GM19025 (cell line): ENCODE measurements at regions not wholly inside any gene's neighbourhood (a gene's known extent, or its start where the extent isn't known, plus 50 kb on each side); places are given as distances from the start of the nearest gene placed in this dataset.
A peak's percentile ranks its signal among the peaks of the same experiment; 100 is the strongest.
"Not testable (repeated sequence)": the region's sequence is repeated elsewhere in the genome, so short reads cannot be mapped to it uniquely, and the experiment has no call there.

ENCODE experiments used
- ATAC-seq: cut with Tn5 transposase; IDR thresholded peaks from one replicate; pipeline ENCODE4 v1.9.1; 2021; ENCODE audit warnings: mild to moderate bottlenecking, low read depth, moderate library complexity; ENCODE audit not compliant: unreplicated experiment

- ATAC-seq = no peak
Measured at GRCh38 chr4:83213640-83214039, 71.0 kb downstream of the COQ2 start.

DNA sequence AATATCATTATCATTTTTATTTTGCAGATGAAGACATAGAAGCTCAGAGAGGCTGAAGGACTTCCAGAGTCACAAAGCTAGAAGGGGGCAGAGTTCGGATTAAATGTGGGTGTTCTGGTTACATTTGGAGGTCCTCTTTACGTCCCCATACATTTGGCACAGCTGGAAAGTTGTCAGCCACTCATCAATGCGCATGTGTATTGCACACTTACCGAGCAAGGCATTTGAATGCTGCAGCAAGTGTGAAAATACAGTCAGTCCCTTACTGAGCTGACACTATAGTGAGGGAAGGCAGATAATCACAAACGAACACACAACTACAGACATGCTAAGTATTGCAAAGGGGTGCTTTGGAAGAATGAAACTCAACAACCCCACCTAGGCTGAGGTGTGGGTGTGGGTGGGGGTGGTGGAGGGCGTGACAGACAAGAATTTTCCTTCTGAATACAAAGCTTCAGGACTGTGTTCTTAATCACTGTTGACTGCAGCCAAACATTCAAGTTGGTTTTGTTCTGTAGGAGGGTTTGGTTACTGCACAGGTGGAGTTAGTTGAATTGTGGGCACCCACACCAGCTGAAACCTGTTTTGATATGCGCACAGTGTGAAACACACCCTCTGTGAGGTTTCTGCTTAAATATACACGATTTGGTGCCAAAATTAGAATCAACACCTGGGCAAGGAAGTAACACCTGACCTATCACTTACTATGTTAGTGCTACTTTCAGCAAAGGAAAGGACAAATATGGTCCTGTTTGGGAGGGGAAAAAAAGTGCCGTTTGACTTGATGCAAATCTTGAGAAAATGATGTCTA lies 72.4 kb downstream of the COQ2 start:
- peak; percentile 76 for ATAC-seq

- no peak for ATAC-seq
Measured at GRCh38 chr4:83209419-83209818, 75.2 kb downstream of the COQ2 start.

GRCh38 chr4:83208371-83209365 lies 75.9 kb downstream of the COQ2 start:
- ATAC-seq = no peak

DNA sequence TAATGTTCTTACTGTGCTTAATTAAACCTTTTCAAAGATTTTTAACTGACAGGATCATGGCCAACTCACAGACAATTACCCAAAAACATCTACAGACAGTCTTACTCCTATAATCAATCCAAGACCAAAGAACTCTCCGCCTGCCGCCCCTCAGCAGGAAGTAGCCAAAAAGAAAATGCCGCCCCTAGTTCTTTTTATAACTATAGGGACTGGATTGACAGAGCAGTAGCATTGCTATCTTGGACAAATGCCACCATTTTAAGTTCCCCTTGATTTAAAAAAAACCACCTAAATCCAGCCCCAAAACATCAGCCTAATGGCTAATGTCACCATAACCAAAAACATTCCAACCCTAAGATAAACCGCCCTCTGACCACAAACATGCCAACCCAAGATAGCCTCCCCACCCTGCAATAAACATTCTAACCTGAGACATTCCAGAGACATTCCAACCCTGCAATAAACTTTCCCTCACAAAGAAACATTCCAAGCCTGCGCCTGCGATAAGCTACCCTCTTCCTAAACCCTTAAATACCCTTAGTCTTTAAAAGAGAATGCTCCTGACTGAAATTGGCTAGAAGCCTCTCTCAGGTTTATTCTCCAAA lies 77.0 kb downstream of the COQ2 start:
- no peak for ATAC-seq

DNA sequence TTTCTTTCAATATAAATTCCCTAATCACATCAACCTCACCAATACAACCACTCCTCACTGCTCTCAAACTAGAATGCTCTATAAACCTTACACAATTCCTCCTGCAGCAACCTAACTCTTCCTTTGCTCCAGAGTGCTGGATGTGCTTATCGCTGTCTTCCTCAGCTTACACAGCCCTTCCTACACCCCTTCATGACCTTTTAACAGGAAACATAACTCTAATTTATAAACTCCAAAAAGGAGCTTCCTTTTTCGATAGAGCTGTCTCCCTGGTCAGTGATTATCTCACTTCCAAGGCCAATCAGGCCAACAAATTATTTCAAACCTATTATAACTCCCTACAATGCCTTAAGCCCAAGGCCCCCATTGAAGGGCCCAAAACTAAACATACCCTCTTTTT lies 78.8 kb downstream of the COQ2 start:
- ATAC-seq = no peak

DNA sequence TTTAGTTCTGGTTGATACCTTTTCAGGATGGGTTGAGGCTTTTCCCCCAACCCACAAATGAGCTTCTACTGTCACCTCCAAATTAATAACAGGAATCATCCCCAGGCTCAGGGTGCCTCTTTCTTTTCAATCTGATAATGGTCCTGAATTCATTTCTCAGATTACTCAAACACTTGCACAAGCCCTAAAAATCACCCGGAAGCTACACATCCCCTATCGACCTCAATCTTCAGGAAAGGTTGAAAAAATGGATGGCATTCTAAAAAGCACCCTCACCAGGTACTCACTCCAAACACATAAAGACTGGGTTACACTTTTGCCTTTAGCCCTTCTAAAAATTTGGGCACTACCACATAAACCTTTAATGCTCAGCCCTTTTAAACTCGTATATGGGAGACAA lies 79.9 kb downstream of the COQ2 start:
- ATAC-seq = no peak

- no peak for ATAC-seq
Measured at GRCh38 chr4:83201761-83202160, 82.8 kb downstream of the COQ2 start.

DNA sequence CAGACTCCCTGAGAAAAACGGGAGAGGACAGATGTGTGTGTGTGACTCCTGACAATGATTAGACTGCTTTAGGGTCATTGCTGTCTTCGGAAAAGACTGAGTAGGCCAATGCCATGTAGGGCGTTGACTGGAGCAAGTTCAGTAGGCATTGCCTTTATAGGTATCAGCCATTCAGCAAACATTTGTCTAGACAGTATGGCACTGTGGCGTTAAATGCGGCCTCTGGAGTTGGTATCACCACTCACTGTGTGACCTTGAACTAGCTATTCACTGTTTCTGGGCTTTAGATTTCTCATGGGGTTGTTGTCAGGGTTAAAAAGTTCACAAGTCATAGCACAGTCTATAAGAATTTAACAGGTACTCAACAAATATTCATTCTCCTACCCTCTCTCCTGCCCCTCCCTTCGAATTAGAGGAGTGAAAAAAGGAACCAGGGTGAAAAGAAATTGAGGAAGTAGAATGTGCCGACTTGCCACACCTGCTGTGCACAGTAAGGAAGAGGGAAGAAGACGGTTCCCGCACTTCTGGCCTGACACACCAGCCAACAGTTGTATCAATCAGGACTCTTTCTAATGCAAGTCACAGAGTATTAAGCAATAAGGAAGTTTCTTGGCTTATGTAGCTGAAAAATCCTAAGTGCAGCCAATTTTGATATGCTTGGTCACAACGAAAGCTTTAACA lies 83.2 kb upstream of the PLAC8 start:
- ATAC-seq = no peak

GRCh38 chr4:83196921-83197320 lies 82.4 kb upstream of the PLAC8 start:
- ATAC-seq = no peak

- ATAC-seq = no peak
Measured at GRCh38 chr4:83195269-83195668, 80.7 kb upstream of the PLAC8 start.

GRCh38 chr4:83194588-83194987 lies 80.1 kb upstream of the PLAC8 start:
- ATAC-seq = not testable (repeated sequence)

GRCh38 chr4:83192634-83193033 lies 78.1 kb upstream of the PLAC8 start:
- ATAC-seq = no peak

DNA sequence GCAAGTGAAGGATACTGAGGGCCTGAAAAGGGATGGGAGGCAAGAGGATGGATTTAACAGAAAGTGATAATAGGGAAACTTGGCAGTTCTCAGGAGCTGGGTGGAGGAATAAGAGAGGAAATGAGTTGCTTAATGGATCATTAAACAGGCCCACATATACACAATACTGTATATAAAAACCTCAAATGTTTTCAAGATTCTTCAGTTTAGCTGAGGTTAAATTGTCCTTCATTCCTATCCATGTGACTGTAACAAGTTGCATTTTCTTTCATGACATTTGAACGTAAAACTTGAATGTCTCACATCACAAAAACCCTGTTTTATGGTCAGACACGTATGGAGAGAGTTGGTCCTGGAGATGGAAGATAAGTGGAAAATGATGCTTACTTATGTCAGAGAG lies 76.5 kb upstream of the PLAC8 start:
- no peak for ATAC-seq

DNA sequence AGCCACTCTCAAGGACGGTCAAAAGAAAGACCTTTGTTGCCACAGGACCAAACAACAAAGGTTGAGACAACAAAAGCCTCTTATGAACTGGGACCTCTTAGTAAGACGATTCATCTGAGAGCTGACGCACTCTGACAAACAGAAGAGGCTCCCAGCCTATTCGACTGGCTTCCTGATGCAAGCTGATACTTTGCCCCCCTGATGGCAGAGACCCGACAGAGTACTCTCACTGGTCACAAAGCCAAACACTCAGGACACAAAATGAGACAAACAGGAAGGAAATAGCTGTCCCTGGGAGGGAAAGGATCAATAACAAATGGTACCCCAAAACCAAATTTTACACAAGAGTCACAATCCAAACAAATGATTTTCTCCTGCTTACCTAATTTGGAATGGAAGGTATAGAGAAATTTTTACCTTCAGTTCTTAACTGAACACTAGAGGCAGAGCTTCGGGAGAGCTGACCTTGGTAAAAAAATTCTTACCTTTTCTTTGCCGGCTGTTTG lies 75.2 kb upstream of the PLAC8 start:
- ATAC-seq = no peak

GRCh38 chr4:83180431-83180968 lies 66.0 kb upstream of the PLAC8 start:
- ATAC-seq = peak; percentile 69

DNA sequence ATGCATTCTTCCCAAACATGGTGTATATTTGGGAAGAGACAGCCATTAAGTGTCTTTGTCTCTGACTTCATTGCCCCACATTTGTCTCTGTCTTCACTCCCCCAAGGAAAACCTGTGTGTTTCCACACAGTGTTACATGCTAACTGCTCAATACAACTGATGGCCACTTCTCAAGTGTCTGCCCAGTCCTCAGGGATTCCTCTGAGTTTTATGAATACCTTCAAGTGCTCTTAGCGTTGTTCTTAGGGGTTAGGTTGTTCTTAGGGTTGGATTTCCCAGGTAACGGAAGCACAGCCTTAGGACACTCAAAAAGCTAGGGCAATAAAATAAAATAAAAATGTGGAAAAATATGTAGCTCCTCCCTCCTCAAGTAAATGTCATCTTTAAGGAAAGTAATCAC lies 64.7 kb upstream of the PLAC8 start:
- ATAC-seq = no peak

DNA sequence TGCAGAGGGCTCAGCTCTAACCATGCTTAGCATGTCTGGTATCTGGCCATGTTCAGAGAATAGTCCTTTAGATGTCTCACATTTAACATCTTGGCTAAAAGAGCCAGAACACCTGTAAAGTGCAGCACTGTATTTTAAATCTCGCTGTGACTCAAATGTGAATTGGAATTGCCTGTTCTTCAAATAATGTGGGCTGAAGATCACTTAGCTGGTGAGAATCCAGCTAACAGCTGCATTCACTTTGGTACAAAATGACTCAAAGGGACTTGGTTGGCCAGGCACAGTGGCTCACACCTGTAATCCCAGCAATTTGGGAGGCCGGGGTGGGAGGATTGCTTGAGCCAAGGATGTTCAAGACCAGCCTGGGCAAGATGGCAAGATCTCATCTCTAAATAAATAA lies 63.5 kb upstream of the PLAC8 start:
- no peak for ATAC-seq

GRCh38 chr4:83177182-83177581 lies 62.7 kb upstream of the PLAC8 start:
- ATAC-seq = no peak

GRCh38 chr4:83174844-83175414 lies 60.4 kb upstream of the PLAC8 start:
- ATAC-seq = peak; percentile 54
